HG03066 (cell line): ENCODE measurements at regions not wholly inside any gene's neighbourhood (a gene's known extent, or its start where the extent isn't known, plus 50 kb on each side); places are given as distances from the start of the nearest gene placed in this dataset.

Source experiments
- ATAC-seq: cut with Tn5 transposase; IDR thresholded peaks from one replicate; pipeline ENCODE4 v1.9.1; 2021; ENCODE audit warnings: low read depth; ENCODE audit not compliant: unreplicated experiment

- ATAC-seq, result no peak
Observed at GRCh38 chr12:46458500-46459102, 86.0 kb upstream of the SLC38A2 start.

- no peak for ATAC-seq
Observed at GRCh38 chr12:46457958-46458357, 85.4 kb upstream of the SLC38A2 start.

- ATAC-seq, result no peak
Observed at GRCh38 chr12:46456356-46457334, 84.1 kb upstream of the SLC38A2 start.

GRCh38 chr12:46455648-46456352 is 83.2 kb upstream of the SLC38A2 start:
- ATAC-seq, result no peak

- no peak for ATAC-seq
Observed at GRCh38 chr12:46454981-46455380, 82.4 kb upstream of the SLC38A2 start.

GRCh38 chr12:46453428-46453827 is 80.9 kb upstream of the SLC38A2 start:
- ATAC-seq, result no peak

- no peak for ATAC-seq
Observed at GRCh38 chr12:46452776-46453175, 80.2 kb upstream of the SLC38A2 start.

- ATAC-seq, result no peak
Observed at GRCh38 chr12:46452061-46452615, 79.6 kb upstream of the SLC38A2 start.

- ATAC-seq, result no peak
Observed at GRCh38 chr12:46451276-46452021, 78.9 kb upstream of the SLC38A2 start.

GRCh38 chr12:46450279-46450748 is 77.7 kb upstream of the SLC38A2 start:
- no peak for ATAC-seq

- no peak for ATAC-seq
Observed at GRCh38 chr12:46449856-46450255, 77.3 kb upstream of the SLC38A2 start.

GRCh38 chr12:46449316-46449715 is 76.7 kb upstream of the SLC38A2 start:
- no peak for ATAC-seq

GRCh38 chr12:46446645-46447044 is 74.1 kb upstream of the SLC38A2 start:
- no peak for ATAC-seq

- ATAC-seq, result no peak
Observed at GRCh38 chr12:46445551-46446235, 73.1 kb upstream of the SLC38A2 start.

- ATAC-seq, result no peak
Observed at GRCh38 chr12:46445093-46445492, 72.5 kb upstream of the SLC38A2 start.

GRCh38 chr12:46443594-46444263 is 71.2 kb upstream of the SLC38A2 start:
- ATAC-seq, result no peak

GRCh38 chr12:46442738-46443137 is 70.2 kb upstream of the SLC38A2 start:
- no peak for ATAC-seq

- no peak for ATAC-seq
Observed at GRCh38 chr12:46442239-46442638, 69.7 kb upstream of the SLC38A2 start.
